Kidney epithelial cell (primary cell): ENCODE measurements at regions not wholly inside any gene's neighbourhood (a gene's known extent, or its start where the extent isn't known, plus 50 kb on each side); places are given as distances from the start of the nearest gene placed in this dataset.

Source experiments
- DNase-seq: peaks from one replicate; pipeline ENCODE4 v3.0.0-alpha.2; 2010; ENCODE audit warnings: low read depth
- H3K27me3 ChIP-seq: 2 replicates; pipeline ENCODE4 v1.6.0; 2011; ENCODE audit warnings: low read length; ENCODE audit not compliant: control insufficient read depth, insufficient read depth
- H3K36me3 ChIP-seq: 2 replicates; pipeline ENCODE4 v1.5.1; 2011; ENCODE audit warnings: low read length; ENCODE audit not compliant: control insufficient read depth, insufficient read depth
- H3K4me3 ChIP-seq: 2 replicates; pipeline ENCODE4 v1.5.1; 2011; ENCODE audit warnings: low read depth, mild to moderate bottlenecking, control low read depth, low read length
- CTCF ChIP-seq: IDR thresholded peaks from 2 replicates; pipeline ENCODE4 v1.5.1; 2011; ENCODE audit warnings: mild to moderate bottlenecking, moderate library complexity, low read length, control low read depth, inconsistent platforms; ENCODE audit not compliant: insufficient read depth, poor library complexity, severe bottlenecking

- Histone ChIP-seq H3K36me3 (no peaks in the 10 kb centered on the region), H3K27me3 (no peaks in the 10 kb centered on the region), H3K4me3 (no peak overlapping the region)
- no peak for TF ChIP-seq CTCF
- DNase-seq = no peak
Measured at GRCh38 chr2:150003544-150003943, 416.0 kb upstream of the MMADHC start.

- Histone ChIP-seq H3K27me3 (no peaks in the 10 kb centered on the region), H3K36me3 (no peaks in the 10 kb centered on the region), H3K4me3 (no peak overlapping the region)
- TF ChIP-seq CTCF = no peak
- no peak for DNase-seq
Measured at GRCh38 chr2:150001788-150002187, 414.2 kb upstream of the MMADHC start.

- Histone ChIP-seq H3K4me3 (no peak overlapping the region), H3K36me3 (no peaks in the 10 kb centered on the region), H3K27me3 (no peaks in the 10 kb centered on the region)
- no peak for DNase-seq
- TF ChIP-seq CTCF = no peak
Measured at GRCh38 chr2:149996901-149997300, 409.3 kb upstream of the MMADHC start.

- peak; percentile 81 for DNase-seq
- TF ChIP-seq CTCF = no peak
- H3K27me3 ChIP-seq = no peaks in the 10 kb centered on the region
- no peak overlapping the region for H3K4me3 ChIP-seq
- H3K36me3 ChIP-seq = no peaks in the 10 kb centered on the region
Measured at GRCh38 chr2:149994057-149994728, 406.6 kb upstream of the MMADHC start.

GRCh38 chr2:149993316-149993715, 405.7 kb upstream of the MMADHC start:
- Histone ChIP-seq H3K4me3 (no peak overlapping the region), H3K27me3 (no peaks in the 10 kb centered on the region), H3K36me3 (no peaks in the 10 kb centered on the region)
- DNase-seq = no peak
- no peak for TF ChIP-seq CTCF

- Histone ChIP-seq H3K36me3 (no peaks in the 10 kb centered on the region), H3K27me3 (no peaks in the 10 kb centered on the region), H3K4me3 (no peak overlapping the region)
- no peak for DNase-seq
- no peak for TF ChIP-seq CTCF
Measured at GRCh38 chr2:149991576-149991975, 404.0 kb upstream of the MMADHC start.
